DOHH2 (cell line): ENCODE measurements at regions not wholly inside any gene's neighbourhood (a gene's known extent, or its start where the extent isn't known, plus 50 kb on each side); places are given as distances from the start of the nearest gene placed in this dataset.
"Not testable (repeated sequence)": the region's sequence is repeated elsewhere in the genome, so short reads cannot be mapped to it uniquely, and the experiment has no call there.

ENCODE experiments used
- CTCF ChIP-seq: fragments of 200-600 bp; sonication (generic); IDR thresholded peaks from one replicate; pipeline ENCODE4 v1.5.1; 2014; ENCODE audit warnings: antibody characterized with exemption, mild to moderate bottlenecking, low read depth, low read length; ENCODE audit not compliant: poor library complexity, severe bottlenecking
- EZH2phosphoT487 ChIP-seq: fragments of 200-600 bp; sonication (generic); IDR thresholded peaks from 2 replicates; pipeline ENCODE4 v1.6.1; 2017; ENCODE audit warnings: borderline replicate concordance, mild to moderate bottlenecking, antibody characterized with exemption, low read length, moderate library complexity, mixed read lengths

GRCh38 chr17:20666689-20667088 is 87.2 kb downstream of the CDRT15L2 start:
- not testable (repeated sequence) for TF ChIP-seq CTCF, EZH2phosphoT487
